ENCODE measurements at regions not wholly inside any gene's neighbourhood (a gene's known extent, or its start where the extent isn't known, plus 50 kb on each side); places are given as distances from the start of the nearest gene placed in this dataset.
A peak's percentile ranks its signal among the peaks of the same experiment; 100 is the strongest.

- no peaks in the 10 kb centered on the region for H3K9me3 Mint-ChIP-seq
- no peak overlapping the region for H3K27ac Mint-ChIP-seq
- H3K4me3 Mint-ChIP-seq, result no peak overlapping the region
- H3K27me3 Mint-ChIP-seq, result no peaks in the 10 kb centered on the region
- no peaks in the 10 kb centered on the region for H3K4me1 Mint-ChIP-seq
- ATAC-seq (replicated peaks), result no peak
- H3K36me3 Mint-ChIP-seq (ENCODE audit: low read depth), result peaks cover 12% of the 10 kb centered on the region
Observed at GRCh38 chr12:124371970-124372555, 77.2 kb downstream of the RFLNA start.

- Mint-ChIP-seq H3K27ac (no peak overlapping the region), H3K4me1 (no peaks in the 10 kb centered on the region), H3K9me3 (no peaks in the 10 kb centered on the region), H3K36me3 (ENCODE audit: low read depth) (peaks cover 12% of the 10 kb centered on the region), H3K27me3 (no peaks in the 10 kb centered on the region), H3K4me3 (no peak overlapping the region)
- no peak for ATAC-seq (replicated peaks)
Observed at GRCh38 chr12:124371366-124371765, 76.5 kb downstream of the RFLNA start.

- Mint-ChIP-seq H3K27me3 (no peaks in the 10 kb centered on the region), H3K27ac (no peak overlapping the region), H3K9me3 (no peaks in the 10 kb centered on the region), H3K4me1 (peaks cover 2% of the 10 kb centered on the region), H3K4me3 (no peak overlapping the region), H3K36me3 (ENCODE audit: low read depth) (peaks cover 17% of the 10 kb centered on the region)
- ATAC-seq (replicated peaks), result no peak
Observed at GRCh38 chr12:124370851-124371250, 76.0 kb downstream of the RFLNA start.

- Mint-ChIP-seq H3K9me3 (no peaks in the 10 kb centered on the region), H3K4me1 (peaks cover 5% of the 10 kb centered on the region), H3K27ac (no peak overlapping the region), H3K4me3 (no peak overlapping the region), H3K27me3 (no peaks in the 10 kb centered on the region), H3K36me3 (ENCODE audit: low read depth) (peaks cover 15% of the 10 kb centered on the region)
- no peak for ATAC-seq (replicated peaks)
Observed at GRCh38 chr12:124370384-124370783, 75.5 kb downstream of the RFLNA start.

GRCh38 chr12:124369827-124370378 is 75.0 kb downstream of the RFLNA start:
- H3K27ac Mint-ChIP-seq, result no peak overlapping the region
- ATAC-seq (replicated peaks), result no peak
- H3K27me3 Mint-ChIP-seq, result no peaks in the 10 kb centered on the region
- H3K9me3 Mint-ChIP-seq, result no peaks in the 10 kb centered on the region
- H3K4me3 Mint-ChIP-seq, result no peak overlapping the region
- peaks cover 12% of the 10 kb centered on the region for H3K36me3 Mint-ChIP-seq (ENCODE audit: low read depth)
- peaks cover 5% of the 10 kb centered on the region for H3K4me1 Mint-ChIP-seq

GRCh38 chr12:124369055-124369826 is 74.3 kb downstream of the RFLNA start:
- H3K9me3 Mint-ChIP-seq, result no peaks in the 10 kb centered on the region
- peaks cover 10% of the 10 kb centered on the region for H3K36me3 Mint-ChIP-seq (ENCODE audit: low read depth)
- no peaks in the 10 kb centered on the region for H3K27me3 Mint-ChIP-seq
- ATAC-seq (replicated peaks), result no peak
- H3K4me3 Mint-ChIP-seq, result no peak overlapping the region
- no peak overlapping the region for H3K27ac Mint-ChIP-seq
- H3K4me1 Mint-ChIP-seq, result peaks cover 5% of the 10 kb centered on the region

- ATAC-seq (replicated peaks), result no peak
- Mint-ChIP-seq H3K27ac (no peak overlapping the region), H3K4me3 (no peak overlapping the region), H3K36me3 (ENCODE audit: low read depth) (peaks cover 10% of the 10 kb centered on the region), H3K27me3 (no peaks in the 10 kb centered on the region), H3K9me3 (no peaks in the 10 kb centered on the region), H3K4me1 (peaks cover 5% of the 10 kb centered on the region)
Observed at GRCh38 chr12:124368421-124369032, 73.6 kb downstream of the RFLNA start.

- no peak overlapping the region for H3K4me3 Mint-ChIP-seq
- H3K27ac Mint-ChIP-seq, result peak overlapping the region; percentile 14
- no peaks in the 10 kb centered on the region for H3K27me3 Mint-ChIP-seq
- H3K9me3 Mint-ChIP-seq, result no peaks in the 10 kb centered on the region
- no peak for ATAC-seq (replicated peaks)
- H3K4me1 Mint-ChIP-seq, result peaks cover 5% of the 10 kb centered on the region
- H3K36me3 Mint-ChIP-seq (ENCODE audit: low read depth), result peaks cover 10% of the 10 kb centered on the region
Observed at GRCh38 chr12:124365726-124366430, 71.0 kb downstream of the RFLNA start.

Measured in activated T-helper 17 cell treated with anti-CD3 and anti-CD28 coated beads, Interleukin-2, amount 50 U/mL, for 72 hours (primary cell).